Inflammatory macrophage treated with lipopolysaccharide for 4 hours (primary cell): ENCODE measurements at regions not wholly inside any gene's neighbourhood (a gene's known extent, or its start where the extent isn't known, plus 50 kb on each side); places are given as distances from the start of the nearest gene placed in this dataset.
"Not testable (repeated sequence)": the region's sequence is repeated elsewhere in the genome, so short reads cannot be mapped to it uniquely, and the experiment has no call there.

Source experiments
- DNase-seq: peaks from one replicate; pipeline ENCODE4 v3.0.0-alpha.2; 2020

DNA sequence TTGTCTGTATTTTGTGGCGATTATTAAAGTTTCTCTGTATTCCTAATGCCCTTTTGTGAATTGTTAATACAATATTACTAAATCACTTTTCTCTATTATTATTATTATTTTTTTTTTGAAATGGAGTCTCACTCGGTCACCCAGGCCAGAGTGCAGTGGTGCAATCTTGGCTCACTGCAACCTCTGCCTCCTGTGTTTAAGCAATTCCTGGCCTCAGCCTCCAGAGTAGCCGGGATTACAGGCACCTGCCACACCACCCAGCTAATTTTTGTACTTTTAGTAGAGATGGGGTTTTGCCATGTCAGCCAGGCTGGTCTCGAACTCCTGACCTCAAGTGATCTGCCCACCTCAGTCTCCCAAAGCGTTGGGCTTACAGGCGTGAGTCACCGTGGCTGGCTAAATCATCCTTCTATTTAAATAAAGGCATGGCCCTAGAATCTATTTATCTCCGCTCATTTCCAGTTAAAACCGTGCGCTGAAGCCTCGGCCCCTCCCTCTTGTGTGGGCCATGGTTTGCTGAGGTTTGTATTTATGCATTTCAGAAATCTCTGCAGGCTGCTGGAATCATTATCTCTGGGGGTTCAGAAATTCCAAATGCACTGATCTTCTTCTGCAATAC is 1136.4 kb upstream of the TMEM132C start:
- no peak for DNase-seq

- no peak for DNase-seq
Measured at GRCh38 chr12:127133675-127134335, 1133.2 kb upstream of the TMEM132C start.

- DNase-seq: not testable (repeated sequence)
Measured at GRCh38 chr12:127140864-127141484, 1126.0 kb upstream of the TMEM132C start.

- no peak for DNase-seq
Measured at GRCh38 chr12:127143020-127143419, 1124.0 kb upstream of the TMEM132C start.

DNA sequence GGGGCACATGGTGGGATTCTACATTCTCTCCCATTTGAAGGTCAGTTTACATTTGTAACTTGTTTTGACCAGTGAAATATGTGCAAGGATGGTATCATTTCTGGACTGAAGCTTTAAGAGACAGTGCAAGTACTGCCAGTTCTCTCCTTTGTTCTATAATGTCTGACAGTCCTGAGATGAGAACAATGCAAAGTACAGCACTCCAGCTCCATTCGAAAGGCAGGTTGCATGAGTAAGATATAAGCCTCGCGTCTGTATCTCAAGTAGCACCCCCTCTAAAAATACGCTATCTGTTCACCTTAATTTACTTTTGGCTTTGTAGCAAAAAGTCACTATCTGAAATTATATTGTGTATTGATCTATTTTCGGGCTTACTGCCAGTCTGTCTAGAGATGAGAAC is 1122.2 kb upstream of the TMEM132C start:
- no peak for DNase-seq

- DNase-seq: no peak
Measured at GRCh38 chr12:127145241-127145928, 1121.6 kb upstream of the TMEM132C start.

DNA sequence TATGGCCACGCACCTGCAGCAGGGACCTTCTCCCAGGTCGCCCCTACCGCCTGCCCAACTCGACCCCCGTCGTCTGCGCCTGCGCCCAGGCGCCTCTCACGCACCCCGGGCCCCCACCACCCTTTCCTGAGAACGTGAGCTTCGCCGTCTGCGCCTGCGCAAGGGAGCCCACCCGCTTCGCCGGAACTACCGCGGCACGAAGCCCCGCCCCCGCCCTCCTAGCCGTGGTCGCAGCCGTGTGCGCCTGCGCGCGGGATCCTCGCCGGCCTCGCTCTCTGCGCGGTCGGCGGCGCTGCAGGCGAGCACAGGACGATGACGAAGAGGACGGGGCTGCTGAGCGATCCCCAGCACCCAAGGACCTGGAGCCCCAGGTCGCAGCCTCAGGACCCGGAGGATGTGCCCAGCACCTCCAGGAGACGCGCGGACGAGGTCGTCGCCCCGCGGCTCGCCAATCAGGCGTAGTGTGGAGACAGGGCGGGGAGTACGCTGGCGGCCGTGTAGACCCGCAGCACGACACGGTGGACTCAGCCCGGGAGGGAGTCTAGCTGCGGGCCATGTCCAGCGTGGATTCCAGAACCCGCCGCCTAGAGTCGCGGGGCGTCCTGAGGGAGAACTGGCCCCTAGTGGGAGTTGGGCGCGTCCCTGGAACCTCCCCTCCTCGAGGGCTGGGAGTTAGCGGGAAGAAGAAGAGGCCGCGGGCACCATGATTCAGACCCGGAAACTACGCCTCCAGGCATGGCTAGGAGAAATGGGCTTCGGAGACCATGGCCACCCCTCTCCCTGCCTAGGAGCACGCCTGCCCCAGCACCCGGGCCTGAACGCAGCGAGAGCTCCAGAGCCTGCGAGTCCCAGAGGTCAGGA is 1120.8 kb upstream of the TMEM132C start:
- DNase-seq: no peak

DNA sequence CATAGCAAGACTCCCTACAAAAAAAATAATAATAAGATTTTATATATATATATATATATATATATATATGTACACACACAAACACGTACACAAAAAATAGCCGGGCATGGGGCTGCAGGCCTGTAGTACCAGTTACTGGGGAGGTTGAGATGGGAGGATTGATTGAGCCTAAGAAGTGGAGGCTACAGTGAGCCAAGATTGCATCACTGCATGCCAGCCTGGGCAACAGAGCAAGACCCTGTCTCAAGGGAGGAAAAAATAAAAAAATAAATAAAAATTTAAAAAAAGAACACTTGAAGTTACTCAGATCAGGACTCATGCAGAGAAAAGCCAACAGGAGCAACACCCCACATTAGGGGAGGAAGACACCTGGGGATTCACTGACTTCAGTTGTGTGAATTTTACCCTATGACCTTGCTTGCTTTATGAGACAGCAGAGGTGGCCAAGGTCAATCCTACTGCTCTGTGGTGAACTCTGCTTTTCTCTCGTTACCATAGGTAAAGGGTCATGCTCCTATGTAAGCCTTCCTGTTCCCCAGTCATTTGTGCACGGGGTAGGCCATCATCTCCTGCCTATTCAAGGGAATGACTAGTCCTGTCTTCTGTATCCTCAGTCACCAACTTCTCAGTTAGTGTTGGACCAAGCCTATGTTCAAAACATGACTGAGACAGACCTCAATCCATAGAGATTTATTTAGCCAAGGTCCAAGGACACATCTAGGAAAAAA is 1119.8 kb upstream of the TMEM132C start:
- no peak for DNase-seq

DNA sequence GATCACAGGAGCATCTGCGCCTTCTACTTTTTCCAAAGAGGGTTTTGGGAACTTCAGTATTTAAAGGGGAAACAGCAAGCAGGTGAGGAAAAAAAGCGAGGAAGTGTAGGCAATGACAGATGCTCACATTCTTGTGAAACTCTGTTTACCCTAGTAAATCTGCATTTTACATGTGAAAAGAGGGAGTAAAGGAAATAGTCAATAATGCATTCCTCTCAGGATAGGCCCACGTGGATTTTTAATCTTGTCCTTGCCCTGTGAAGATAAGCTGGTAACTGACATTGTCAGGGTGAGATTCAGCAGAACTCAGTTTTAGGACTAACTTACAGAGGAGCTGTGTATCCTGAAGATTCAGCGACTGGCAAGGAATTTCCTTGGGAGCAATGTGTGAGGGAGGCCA is 1119.2 kb upstream of the TMEM132C start:
- no peak for DNase-seq

DNA sequence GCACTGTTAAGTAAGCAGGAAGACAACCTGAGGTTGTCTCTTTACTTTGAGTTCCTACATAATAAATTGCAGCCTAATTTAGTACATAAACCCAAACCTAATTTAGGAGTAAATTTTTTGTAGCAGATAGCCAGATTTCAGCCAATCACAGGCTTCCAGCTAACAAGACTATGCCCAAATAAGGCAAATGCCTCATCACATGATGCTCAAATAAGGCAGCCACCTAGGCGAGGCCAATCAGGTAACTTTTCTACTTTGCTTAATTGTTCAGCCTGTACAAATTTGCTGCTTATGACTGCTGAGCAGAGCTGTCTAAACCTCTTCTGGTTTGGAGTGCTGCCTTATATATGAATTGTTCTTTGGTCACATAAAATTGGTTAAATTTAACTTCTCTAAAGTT is 1118.7 kb upstream of the TMEM132C start:
- no peak for DNase-seq

DNA sequence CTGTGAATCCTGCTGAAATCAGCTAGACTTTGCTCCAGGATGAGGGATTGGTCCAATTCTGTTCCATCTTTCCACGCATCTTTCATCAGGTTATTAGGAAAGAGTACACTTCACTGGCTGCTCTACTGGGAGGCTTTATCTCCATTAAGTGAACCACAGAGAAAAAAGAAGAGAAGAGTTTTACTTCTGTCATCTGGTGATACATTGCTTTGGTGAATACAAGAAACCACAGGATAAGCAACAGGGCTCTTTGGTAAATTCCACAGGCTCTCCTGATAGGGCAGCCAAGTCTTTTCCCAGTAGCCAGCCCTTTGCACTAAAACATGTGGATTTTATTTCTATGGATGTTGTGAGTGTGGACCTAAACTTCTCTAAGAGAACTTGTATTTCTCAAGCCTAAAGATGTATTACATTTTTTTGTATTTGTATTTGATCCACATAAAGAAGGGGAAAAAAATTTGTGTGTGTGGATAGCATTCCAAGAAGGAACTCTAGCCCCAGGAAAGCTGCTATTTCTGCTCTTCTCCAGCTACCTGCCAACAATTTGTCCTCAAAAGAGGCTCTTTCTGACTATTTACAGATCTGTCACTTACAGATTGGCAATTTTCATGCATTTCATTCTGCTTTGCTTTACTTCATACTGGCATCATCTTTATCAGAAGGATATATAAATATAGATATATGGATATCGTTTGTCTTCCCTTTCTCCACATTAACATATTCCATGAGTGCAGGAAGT is 1117.6 kb upstream of the TMEM132C start:
- no peak for DNase-seq

DNA sequence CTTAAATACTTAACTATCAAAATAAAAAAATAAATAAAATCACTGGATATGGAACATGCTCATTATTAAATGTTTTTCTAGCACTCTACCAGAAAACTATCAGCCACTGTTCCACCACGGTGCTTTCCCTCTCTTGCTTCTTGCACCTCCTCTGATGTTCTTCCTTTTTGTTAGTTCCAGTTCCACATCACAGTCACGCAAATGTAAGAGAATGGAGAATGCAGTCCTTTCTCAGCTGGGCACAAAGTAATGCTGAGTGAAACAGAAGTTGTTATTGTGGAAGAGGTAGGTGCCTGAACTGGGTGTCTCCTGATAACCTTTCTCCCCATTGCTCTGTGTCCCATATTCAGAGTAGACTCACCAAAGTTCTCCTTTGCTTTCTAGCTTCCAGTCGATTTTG is 1116.9 kb upstream of the TMEM132C start:
- no peak for DNase-seq

DNA sequence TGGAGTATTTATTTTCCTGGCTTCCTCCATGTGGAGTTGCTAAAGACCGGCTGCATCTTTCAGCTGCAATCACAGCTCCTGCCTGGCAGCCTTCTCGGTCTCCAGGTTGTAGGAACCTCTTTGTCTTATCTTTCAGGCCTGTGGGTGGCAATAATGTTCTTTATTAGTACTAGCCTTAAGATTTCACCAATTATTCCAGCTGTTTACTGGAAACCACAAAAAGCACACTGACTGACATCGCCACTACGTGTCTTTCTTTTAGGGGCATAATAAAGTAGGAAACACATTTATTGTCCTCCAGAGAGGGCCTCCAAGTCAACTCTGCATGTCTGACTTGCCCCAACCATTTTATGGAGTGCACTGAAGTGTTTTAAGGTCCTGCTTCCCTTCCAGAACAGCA is 1116.5 kb upstream of the TMEM132C start:
- DNase-seq: no peak

GRCh38 chr12:127150956-127151355 is 1116.0 kb upstream of the TMEM132C start:
- no peak for DNase-seq

- DNase-seq: no peak
Measured at GRCh38 chr12:127153996-127154395, 1113.0 kb upstream of the TMEM132C start.

- DNase-seq: not testable (repeated sequence)
Measured at GRCh38 chr12:127154830-127155229, 1112.1 kb upstream of the TMEM132C start.

DNA sequence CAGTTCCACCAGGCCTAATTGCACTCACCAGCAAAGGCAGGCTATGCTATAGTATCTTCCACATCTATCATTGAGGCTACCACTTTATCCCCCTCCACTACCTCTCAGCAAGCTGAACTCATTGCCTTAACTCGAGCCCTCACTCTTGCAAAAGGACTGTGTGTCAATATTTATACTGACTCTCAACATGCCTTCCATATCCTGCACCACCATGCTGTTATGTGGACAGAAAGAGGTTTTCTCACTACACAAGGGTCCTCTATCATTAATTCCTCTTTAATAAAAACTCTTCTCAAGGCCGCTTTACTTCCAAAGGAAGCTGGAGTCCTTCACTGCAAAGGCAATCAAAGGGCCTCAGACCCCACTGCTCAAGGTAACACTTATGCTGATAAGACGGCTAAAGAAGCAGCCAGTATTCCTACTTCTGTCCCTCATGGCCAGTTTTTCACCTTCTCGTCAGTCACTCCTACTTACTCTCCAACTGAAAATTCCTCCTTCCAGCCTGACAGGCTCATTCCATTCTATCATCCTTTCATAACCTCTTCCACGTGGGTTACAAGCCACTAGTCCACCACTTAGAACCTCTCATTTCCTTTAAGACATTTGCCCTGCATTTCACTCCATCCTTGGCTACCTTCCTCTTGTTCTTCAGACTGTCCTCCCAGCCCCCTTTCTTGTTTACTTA is 1110.9 kb upstream of the TMEM132C start:
- DNase-seq: not testable (repeated sequence)

DNA sequence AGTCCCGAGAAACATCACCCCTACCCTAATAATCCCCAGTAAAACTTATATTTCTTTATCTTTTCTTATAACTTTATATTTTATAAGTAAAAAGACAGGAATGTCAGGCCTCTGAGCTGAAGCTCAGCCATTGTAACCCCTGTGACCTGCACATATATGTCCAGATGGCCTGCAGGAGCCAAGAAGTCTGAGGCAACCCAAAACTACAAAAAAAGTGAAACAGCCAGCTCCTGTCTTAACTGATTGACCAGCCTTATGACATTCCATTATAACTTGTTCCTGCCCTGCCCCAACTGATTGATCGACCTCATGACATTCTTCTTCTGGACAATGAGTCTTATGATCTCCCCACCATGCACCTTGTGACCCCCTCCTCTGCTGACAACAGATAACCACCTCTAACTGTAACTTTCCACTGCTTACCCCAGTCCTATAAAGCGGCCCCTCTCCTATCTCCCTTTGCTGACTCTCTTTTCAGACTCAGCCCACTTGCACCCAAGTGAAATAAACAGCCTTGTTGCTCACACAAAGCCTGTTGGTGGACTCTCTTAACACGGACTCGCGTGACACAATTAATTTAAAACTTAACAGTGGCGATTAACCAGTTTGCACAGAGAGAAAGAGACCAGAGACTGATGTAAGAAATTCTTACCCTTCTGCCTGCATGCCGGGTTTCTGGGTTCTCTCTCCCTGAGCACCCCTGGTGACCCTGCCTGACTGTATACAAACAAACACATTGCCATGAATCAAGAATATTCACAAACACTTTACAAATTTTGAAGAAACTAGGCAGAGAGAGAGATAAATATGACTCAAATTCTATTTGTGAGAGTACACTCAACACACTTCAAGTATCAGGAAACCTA is 1109.2 kb upstream of the TMEM132C start:
- DNase-seq: not testable (repeated sequence)

- DNase-seq: no peak
Measured at GRCh38 chr12:127158385-127159061, 1108.4 kb upstream of the TMEM132C start.
